GM12878 (cell line): ENCODE measurements at regions not wholly inside any gene's neighbourhood (a gene's known extent, or its start where the extent isn't known, plus 50 kb on each side); places are given as distances from the start of the nearest gene placed in this dataset.

Experiments used
- EP300 ChIP-seq, 2 experiments: fragments of 150-350 bp in 1 of 2; IDR thresholded peaks; 2 replicates each; pipeline ENCODE4 v1.6.1; 2011 to 2012; ENCODE audit warnings: low read depth in 2 of 2, low read length in 2 of 2, borderline replicate concordance in 1 of 2, improper control_type of control experiment in 1 of 2, inconsistent platforms in 1 of 2; ENCODE audit not compliant: control insufficient read depth in 1 of 2
- GABPA ChIP-seq: IDR thresholded peaks from 2 replicates; pipeline ENCODE4 v1.6.1; 2014; ENCODE audit warnings: antibody characterized with exemption, low read depth, mild to moderate bottlenecking, inconsistent platforms
- PAX8 ChIP-seq: fragments of 450-650 bp; IDR thresholded peaks from 2 replicates; pipeline ENCODE4 v1.6.1; 2017; ENCODE audit warnings: mild to moderate bottlenecking, moderate library complexity

DNA sequence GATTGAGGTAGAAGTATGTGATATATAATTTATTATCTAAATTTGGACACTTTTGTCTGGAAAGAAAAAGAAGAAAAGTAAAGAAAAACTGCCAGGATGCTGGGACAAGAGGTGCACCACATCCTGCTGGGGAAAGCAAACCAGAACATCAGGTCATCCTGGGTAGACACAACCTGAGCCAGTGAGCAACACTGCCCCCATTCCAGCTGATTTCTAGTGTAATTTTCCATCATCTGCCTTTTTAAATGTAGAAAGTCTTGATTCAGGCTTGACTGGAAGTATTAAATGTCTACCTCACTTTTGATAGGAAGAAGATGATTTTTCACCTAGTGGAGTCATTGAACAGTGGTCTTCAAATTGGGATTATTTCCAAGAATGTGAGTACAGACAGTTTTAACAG lies 1164.5 kb upstream of the CITED2 start:
- no peak for TF ChIP-seq EP300 (IDR thresholded peaks at IDR 0.05; ENCODE audit: borderline replicate concordance in 1 of 2, control insufficient read depth in 1 of 2, low read depth in 2 of 2, low read length in 2 of 2)
- no peak for TF ChIP-seq PAX8
- no peak for TF ChIP-seq GABPA
